ENCODE measurements at regions not wholly inside any gene's neighbourhood (a gene's known extent, or its start where the extent isn't known, plus 50 kb on each side); places are given as distances from the start of the nearest gene placed in this dataset.
"Not testable (repeated sequence)": the region's sequence is repeated elsewhere in the genome, so short reads cannot be mapped to it uniquely, and the experiment has no call there.

GRCh38 chr2:95722131-95722697, 130.4 kb downstream of the TRIM43 start:
- H3K27me3 Mint-ChIP-seq = no peaks in the 10 kb centered on the region
- ChIA-PET POLR2A (no interaction called here), CTCF (no interaction called here)
- WGBS (ENCODE audit: insufficient coverage) = 88% methylated on average over 7 of the region's 11 CpGs
- DNase-seq (no peak), ATAC-seq (replicated peaks in 1 of 4) (no peak)
- Histone ChIP-seq H3K4me1 (ENCODE audit: control insufficient read depth in 1 of 2, extremely low read depth in 1 of 2, insufficient read depth in 2 of 2, low read length in 2 of 2) (no peaks in the 10 kb centered on the region), H3K4me3 (ENCODE audit: control insufficient read depth in 1 of 2, extremely low read depth in 1 of 2, low read length in 1 of 2) (no peak overlapping the region), H3K27me3 (replicated peaks in 1 of 2; ENCODE audit: control insufficient read depth in 2 of 2, extremely low read depth in 1 of 2, insufficient read depth in 2 of 2, low read length in 1 of 2) (no peaks in the 10 kb centered on the region), H3K27ac (ENCODE audit: low read length) (no peak overlapping the region), H3K9me3 (no peaks in the 10 kb centered on the region), H3K36me3 (ENCODE audit: control insufficient read depth in 2 of 2, extremely low read depth in 1 of 2, insufficient read depth in 1 of 2, low read length in 1 of 2) (no peaks in the 10 kb centered on the region)
- H3K4me3 Mint-ChIP-seq = no peak overlapping the region
- no peak overlapping the region for H3K27ac Mint-ChIP-seq
- H3K9me3 Mint-ChIP-seq = no peaks in the 10 kb centered on the region
- H3K36me3 Mint-ChIP-seq = no peaks in the 10 kb centered on the region
- no peaks in the 10 kb centered on the region for H3K4me1 Mint-ChIP-seq

DNA sequence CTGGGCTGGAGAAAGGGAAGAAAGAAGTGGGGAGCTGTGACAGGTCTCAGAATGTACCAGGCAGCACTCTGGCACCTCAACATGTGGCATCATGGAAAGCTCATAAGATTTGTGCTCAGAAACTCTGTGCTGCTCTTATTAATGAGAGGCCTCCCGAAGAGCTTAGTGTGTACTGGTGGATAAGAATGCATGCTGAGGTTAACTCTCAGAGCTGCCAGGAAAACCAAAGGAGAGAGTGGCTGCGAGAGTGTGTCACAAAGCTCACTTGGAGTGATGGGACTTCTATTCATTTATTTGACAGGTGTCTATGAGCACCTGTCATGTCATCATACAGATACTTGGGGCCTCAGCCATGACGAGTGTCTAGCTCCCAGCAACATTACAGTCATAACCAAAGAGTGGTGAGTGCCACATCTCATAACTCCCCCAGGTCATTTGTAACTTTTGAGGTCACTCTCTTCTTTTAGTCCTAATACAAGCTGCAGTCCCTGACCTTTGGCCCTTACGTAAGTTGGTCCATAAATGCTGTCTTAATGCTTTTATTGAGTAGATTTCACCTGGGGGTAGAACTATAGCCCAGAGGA, 131.9 kb downstream of the TRIM43 start:
- WGBS (ENCODE audit: insufficient coverage) = 40% methylated on average over 1 of the region's 4 CpGs
- POLR2A ChIA-PET = not testable (repeated sequence)

GRCh38 chr2:95725191-95725590, 133.4 kb downstream of the TRIM43 start:
- H3K36me3 ChIP-seq (ENCODE audit: control insufficient read depth in 2 of 2, extremely low read depth in 1 of 2, insufficient read depth in 1 of 2, low read length in 1 of 2); ATAC-seq (replicated peaks in 1 of 4); POLR2A ChIA-PET; H3K9me3 Mint-ChIP-seq; H3K27me3 ChIP-seq (replicated peaks in 1 of 2; ENCODE audit: control insufficient read depth in 2 of 2, extremely low read depth in 1 of 2, insufficient read depth in 2 of 2, low read length in 1 of 2); H3K27ac Mint-ChIP-seq; H3K4me3 Mint-ChIP-seq; CTCF ChIA-PET; H3K4me1 ChIP-seq (ENCODE audit: control insufficient read depth in 1 of 2, extremely low read depth in 1 of 2, insufficient read depth in 2 of 2, low read length in 2 of 2); H3K4me1 Mint-ChIP-seq; H3K36me3 Mint-ChIP-seq; H3K4me3 ChIP-seq (ENCODE audit: control insufficient read depth in 1 of 2, extremely low read depth in 1 of 2, low read length in 1 of 2); H3K27ac ChIP-seq (ENCODE audit: low read length); H3K9me3 ChIP-seq; DNase-seq: not testable (repeated sequence)
- 60% methylated on average over 2 of the region's 2 CpGs for WGBS (ENCODE audit: insufficient coverage)
- peaks cover 0 to 11% of the 10 kb centered on the region in 2 donors for H3K27me3 Mint-ChIP-seq

More for the DNA sequence above, 131.9 kb downstream of the TRIM43 start:
- H3K36me3 Mint-ChIP-seq; CTCF ChIA-PET; H3K27ac ChIP-seq (ENCODE audit: low read length); H3K27me3 ChIP-seq (replicated peaks in 1 of 2; ENCODE audit: control insufficient read depth in 2 of 2, extremely low read depth in 1 of 2, insufficient read depth in 2 of 2, low read length in 1 of 2); H3K4me1 Mint-ChIP-seq; H3K27ac Mint-ChIP-seq; H3K36me3 ChIP-seq (ENCODE audit: control insufficient read depth in 2 of 2, extremely low read depth in 1 of 2, insufficient read depth in 1 of 2, low read length in 1 of 2); H3K9me3 Mint-ChIP-seq; H3K4me3 Mint-ChIP-seq; DNase-seq; H3K4me1 ChIP-seq (ENCODE audit: control insufficient read depth in 1 of 2, extremely low read depth in 1 of 2, insufficient read depth in 2 of 2, low read length in 2 of 2); H3K9me3 ChIP-seq; H3K27me3 Mint-ChIP-seq; H3K4me3 ChIP-seq (ENCODE audit: control insufficient read depth in 1 of 2, extremely low read depth in 1 of 2, low read length in 1 of 2); ATAC-seq (replicated peaks in 1 of 4): not testable (repeated sequence)

- H3K4me1 ChIP-seq (ENCODE audit: control insufficient read depth in 1 of 2, extremely low read depth in 1 of 2, insufficient read depth in 2 of 2, low read length in 2 of 2); H3K27me3 ChIP-seq (replicated peaks in 1 of 2; ENCODE audit: control insufficient read depth in 2 of 2, extremely low read depth in 1 of 2, insufficient read depth in 2 of 2, low read length in 1 of 2); H3K36me3 ChIP-seq (ENCODE audit: control insufficient read depth in 2 of 2, extremely low read depth in 1 of 2, insufficient read depth in 1 of 2, low read length in 1 of 2); H3K4me3 ChIP-seq (ENCODE audit: control insufficient read depth in 1 of 2, extremely low read depth in 1 of 2, low read length in 1 of 2); H3K27ac Mint-ChIP-seq; H3K36me3 Mint-ChIP-seq; CTCF ChIA-PET; ATAC-seq (replicated peaks in 1 of 4); H3K4me1 Mint-ChIP-seq; H3K27ac ChIP-seq (ENCODE audit: low read length); H3K4me3 Mint-ChIP-seq; DNase-seq; H3K9me3 Mint-ChIP-seq; H3K9me3 ChIP-seq; POLR2A ChIA-PET: not testable (repeated sequence)
- peaks cover 0 to 12% of the 10 kb centered on the region in 2 donors for H3K27me3 Mint-ChIP-seq
- no CpG with 5 or more reads among the region's 1 CpG for WGBS (ENCODE audit: insufficient coverage)
These were observed 133.9 kb downstream of the TRIM43 start for GRCh38 chr2:95725677-95726076.

DNA sequence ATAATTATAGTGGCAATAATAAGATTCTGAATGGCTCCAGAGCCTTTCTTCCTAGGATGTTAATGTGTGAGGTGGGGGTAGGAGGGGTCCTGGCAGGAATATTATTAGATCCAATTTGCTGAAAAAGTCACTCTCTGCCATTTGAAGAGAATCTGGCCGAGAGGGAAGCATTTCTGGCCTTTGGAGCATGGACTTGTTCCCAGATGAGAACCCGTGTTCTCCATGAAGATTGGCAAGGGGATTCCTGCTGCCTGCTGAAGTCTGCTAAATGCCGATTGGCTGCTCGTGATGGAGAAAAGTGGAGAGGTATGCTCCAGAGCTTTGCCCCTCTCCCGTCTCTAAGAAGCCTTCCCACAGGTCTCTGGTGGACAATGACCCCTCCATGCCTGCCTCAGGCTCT, 135.6 kb downstream of the TRIM43 start:
- POLR2A ChIA-PET; ATAC-seq (replicated peaks in 1 of 4); H3K9me3 ChIP-seq; H3K9me3 Mint-ChIP-seq; H3K4me1 ChIP-seq (ENCODE audit: control insufficient read depth in 1 of 2, extremely low read depth in 1 of 2, insufficient read depth in 2 of 2, low read length in 2 of 2); CTCF ChIA-PET; H3K36me3 Mint-ChIP-seq; H3K4me1 Mint-ChIP-seq; H3K27ac Mint-ChIP-seq; H3K27ac ChIP-seq (ENCODE audit: low read length); H3K4me3 ChIP-seq (ENCODE audit: control insufficient read depth in 1 of 2, extremely low read depth in 1 of 2, low read length in 1 of 2); DNase-seq; H3K4me3 Mint-ChIP-seq; H3K27me3 ChIP-seq (replicated peaks in 1 of 2; ENCODE audit: control insufficient read depth in 2 of 2, extremely low read depth in 1 of 2, insufficient read depth in 2 of 2, low read length in 1 of 2); H3K36me3 ChIP-seq (ENCODE audit: control insufficient read depth in 2 of 2, extremely low read depth in 1 of 2, insufficient read depth in 1 of 2, low read length in 1 of 2): not testable (repeated sequence)
- peaks cover 0 to 16% of the 10 kb centered on the region in 2 donors for H3K27me3 Mint-ChIP-seq
- 78% methylated on average over 3 of the region's 5 CpGs for WGBS (ENCODE audit: insufficient coverage)

GRCh38 chr2:95728878-95729596, 137.2 kb downstream of the TRIM43 start:
- ChIA-PET CTCF (no interaction called here), POLR2A (no interaction called here)
- ATAC-seq (replicated peaks in 1 of 4) = peak in 2 of 4 experiments; percentile 37 to 49
- no peaks in the 10 kb centered on the region for H3K36me3 ChIP-seq (ENCODE audit: control insufficient read depth in 2 of 2, extremely low read depth in 1 of 2, insufficient read depth in 1 of 2, low read length in 1 of 2)
- peaks cover 11 to 16% of the 10 kb centered on the region in 2 donors for H3K27me3 Mint-ChIP-seq
- H3K27me3 ChIP-seq (replicated peaks in 1 of 2; ENCODE audit: control insufficient read depth in 2 of 2, extremely low read depth in 1 of 2, insufficient read depth in 2 of 2, low read length in 1 of 2) = peaks cover 0 to 9% of the 10 kb centered on the region in 2 experiments
- H3K4me3 Mint-ChIP-seq = no peak overlapping the region
- H3K9me3 Mint-ChIP-seq = no peaks in the 10 kb centered on the region
- H3K36me3 Mint-ChIP-seq = no peaks in the 10 kb centered on the region
- no peaks in the 10 kb centered on the region for H3K9me3 ChIP-seq
- no peaks in the 10 kb centered on the region for H3K4me1 ChIP-seq (ENCODE audit: control insufficient read depth in 1 of 2, extremely low read depth in 1 of 2, insufficient read depth in 2 of 2, low read length in 2 of 2)
- 24% methylated on average over 8 of the region's 8 CpGs for WGBS (ENCODE audit: insufficient coverage)
- peak in 19 of 35 experiments; percentile 3 to 43 (median 11) for DNase-seq
- no peak overlapping the region for H3K27ac Mint-ChIP-seq
- no peak overlapping the region for H3K4me3 ChIP-seq (ENCODE audit: control insufficient read depth in 1 of 2, extremely low read depth in 1 of 2, low read length in 1 of 2)
- H3K4me1 Mint-ChIP-seq = no peaks in the 10 kb centered on the region
- no peak overlapping the region for H3K27ac ChIP-seq (ENCODE audit: low read length)
